ENCODE measurements at regions not wholly inside any gene's neighbourhood (a gene's known extent, or its start where the extent isn't known, plus 50 kb on each side); places are given as distances from the start of the nearest gene placed in this dataset.
"Not testable (repeated sequence)": the region's sequence is repeated elsewhere in the genome, so short reads cannot be mapped to it uniquely, and the experiment has no call there.

GRCh38 chr15:22735067-22735466, 51.4 kb upstream of the NIPA1 start:
- TF ChIP-seq CTCF, POLR2A (IDR thresholded peaks at IDR 0.05): not testable (repeated sequence)
